ENCODE measurements at regions not wholly inside any gene's neighbourhood (a gene's known extent, or its start where the extent isn't known, plus 50 kb on each side); places are given as distances from the start of the nearest gene placed in this dataset.

DNA sequence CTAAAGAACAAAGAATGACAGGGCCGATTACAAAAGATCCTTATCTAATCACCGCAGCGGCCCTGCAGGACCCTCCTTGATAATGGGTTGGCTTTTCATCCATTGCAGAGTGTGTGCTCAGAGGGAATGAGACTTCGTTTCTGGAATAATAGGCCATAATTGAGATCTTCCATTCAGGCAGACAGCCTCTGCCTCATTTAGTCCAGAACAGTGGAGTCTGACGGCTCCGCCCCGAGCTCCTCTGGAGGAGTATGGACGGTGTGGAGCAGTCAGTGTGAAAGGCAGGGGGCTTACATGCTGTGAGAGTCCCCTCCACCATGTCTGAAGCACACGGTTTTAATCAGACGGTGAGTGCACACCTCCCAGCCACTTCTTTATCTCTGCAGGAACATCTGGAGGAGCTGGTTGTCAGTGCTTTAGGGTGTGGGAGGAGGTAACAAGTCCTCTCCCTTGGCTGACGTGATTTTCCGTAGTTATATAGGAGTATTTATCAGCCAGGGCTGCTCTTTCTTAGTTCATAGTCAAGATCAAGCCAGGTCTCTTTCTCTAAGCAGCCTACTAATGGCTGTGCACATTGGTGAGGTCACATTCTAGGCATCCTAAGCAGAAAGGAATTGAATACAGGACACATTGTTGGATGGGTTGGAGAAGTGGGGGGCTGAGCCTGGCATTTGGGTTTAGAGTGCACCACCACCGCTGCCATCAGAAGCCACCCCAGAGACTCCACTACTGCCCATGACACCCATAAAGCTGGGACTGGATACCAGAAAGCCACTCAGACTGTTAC, 1477.9 kb downstream of the TBC1D22A start:
- TF ChIP-seq, protein P1, sequence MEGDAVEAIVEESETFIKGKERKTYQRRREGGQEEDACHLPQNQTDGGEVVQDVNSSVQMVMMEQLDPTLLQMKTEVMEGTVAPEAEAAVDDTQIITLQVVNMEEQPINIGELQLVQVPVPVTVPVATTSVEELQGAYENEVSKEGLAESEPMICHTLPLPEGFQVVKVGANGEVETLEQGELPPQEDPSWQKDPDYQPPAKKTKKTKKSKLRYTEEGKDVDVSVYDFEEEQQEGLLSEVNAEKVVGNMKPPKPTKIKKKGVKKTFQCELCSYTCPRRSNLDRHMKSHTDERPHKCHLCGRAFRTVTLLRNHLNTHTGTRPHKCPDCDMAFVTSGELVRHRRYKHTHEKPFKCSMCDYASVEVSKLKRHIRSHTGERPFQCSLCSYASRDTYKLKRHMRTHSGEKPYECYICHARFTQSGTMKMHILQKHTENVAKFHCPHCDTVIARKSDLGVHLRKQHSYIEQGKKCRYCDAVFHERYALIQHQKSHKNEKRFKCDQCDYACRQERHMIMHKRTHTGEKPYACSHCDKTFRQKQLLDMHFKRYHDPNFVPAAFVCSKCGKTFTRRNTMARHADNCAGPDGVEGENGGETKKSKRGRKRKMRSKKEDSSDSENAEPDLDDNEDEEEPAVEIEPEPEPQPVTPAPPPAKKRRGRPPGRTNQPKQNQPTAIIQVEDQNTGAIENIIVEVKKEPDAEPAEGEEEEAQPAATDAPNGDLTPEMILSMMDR (IDR thresholded peaks at IDR 0.05; ENCODE audit: low read depth, low read length), result no peak
- TF ChIP-seq POLR2A (IDR thresholded peaks at IDR 0.05; ENCODE audit: extremely low read depth, insufficient read length), result no peak

Measured in NB4 (cell line).